ENCODE measurements at regions not wholly inside any gene's neighbourhood (a gene's known extent, or its start where the extent isn't known, plus 50 kb on each side); places are given as distances from the start of the nearest gene placed in this dataset.

- TF ChIP-seq CTCF (conservative IDR thresholded peaks at IDR 0.05; ENCODE audit: low read length) (no peak), EZH2phosphoT487 (IDR thresholded peaks at IDR 0.05; ENCODE audit: borderline replicate concordance) (no peak)
- Histone ChIP-seq H2AFZ (ENCODE audit: low read length) (no peak overlapping the region), H3K4me3 (ENCODE audit: low read length, poor library complexity, severe bottlenecking) (no peak overlapping the region), H3K79me2 (ENCODE audit: insufficient read depth, low read length) (no peaks in the 10 kb centered on the region), H3K9ac (ENCODE audit: low read depth, low read length, poor library complexity, severe bottlenecking) (no peak overlapping the region), H3F3A (ENCODE audit: low read depth) (no peaks in the 10 kb centered on the region), H3K9me3 (ENCODE audit: insufficient read depth, low read depth, low read length) (no peaks in the 10 kb centered on the region), H3K27me3 (ENCODE audit: insufficient read depth, low read length, poor library complexity, severe bottlenecking) (no peaks in the 10 kb centered on the region), H3K4me1 (ENCODE audit: insufficient read depth, low read length, poor library complexity, severe bottlenecking) (no peaks in the 10 kb centered on the region), H3K36me3 (ENCODE audit: insufficient read depth, low read length) (no peaks in the 10 kb centered on the region), H3K9me2 (replicated peaks; ENCODE audit: low read depth, low read length) (no peaks in the 10 kb centered on the region; the same call in 1 of the 2 replicates), H3K4me2 (ENCODE audit: low read depth, low read length, poor library complexity, severe bottlenecking) (no peak overlapping the region), H4K20me1 (ENCODE audit: insufficient read depth, low read length, poor library complexity, severe bottlenecking) (no peaks in the 10 kb centered on the region)
These were observed 1678.2 kb downstream of the ARAP2 start for GRCh38 chr4:34566091-34566490.

GRCh38 chr4:34572026-34572425 lies 1672.3 kb downstream of the ARAP2 start:
- no peaks in the 10 kb centered on the region for H3K4me1 ChIP-seq (ENCODE audit: insufficient read depth, low read length, poor library complexity, severe bottlenecking)

GRCh38 chr4:34615315-34615714 lies 1629.0 kb downstream of the ARAP2 start:
- Histone ChIP-seq H3K9me2 (replicated peaks; ENCODE audit: low read depth, low read length) (no peaks in the 10 kb centered on the region), H3K4me3 (ENCODE audit: low read length, poor library complexity, severe bottlenecking) (no peak overlapping the region), H4K20me1 (ENCODE audit: insufficient read depth, low read length, poor library complexity, severe bottlenecking) (no peaks in the 10 kb centered on the region), H3K9ac (ENCODE audit: low read depth, low read length, poor library complexity, severe bottlenecking) (no peak overlapping the region), H3K9me3 (ENCODE audit: insufficient read depth, low read depth, low read length) (no peaks in the 10 kb centered on the region), H3K4me2 (ENCODE audit: low read depth, low read length, poor library complexity, severe bottlenecking) (no peak overlapping the region), H3K36me3 (ENCODE audit: insufficient read depth, low read length) (no peaks in the 10 kb centered on the region), H3K79me2 (ENCODE audit: insufficient read depth, low read length) (no peaks in the 10 kb centered on the region), H3K4me1 (ENCODE audit: insufficient read depth, low read length, poor library complexity, severe bottlenecking) (no peaks in the 10 kb centered on the region), H3K27me3 (ENCODE audit: insufficient read depth, low read length, poor library complexity, severe bottlenecking) (no peaks in the 10 kb centered on the region), H3F3A (ENCODE audit: low read depth) (no peaks in the 10 kb centered on the region), H2AFZ (ENCODE audit: low read length) (no peak overlapping the region)
- TF ChIP-seq EZH2phosphoT487 (IDR thresholded peaks at IDR 0.05; ENCODE audit: borderline replicate concordance) (no peak), CTCF (conservative IDR thresholded peaks at IDR 0.05; ENCODE audit: low read length) (no peak)

More at GRCh38 chr4:34572026-34572425, 1672.3 kb downstream of the ARAP2 start:
- no peaks in the 10 kb centered on the region for H3K27me3 ChIP-seq (ENCODE audit: insufficient read depth, low read length, poor library complexity, severe bottlenecking)
- no peaks in the 10 kb centered on the region for H3K36me3 ChIP-seq (ENCODE audit: insufficient read depth, low read length)
- no peaks in the 10 kb centered on the region; the same call in 1 of the 2 replicates for H3K9me2 ChIP-seq (replicated peaks; ENCODE audit: low read depth, low read length)
- no peak overlapping the region for H3K4me3 ChIP-seq (ENCODE audit: low read length, poor library complexity, severe bottlenecking)
- no peak overlapping the region for H2AFZ ChIP-seq (ENCODE audit: low read length)
- TF ChIP-seq CTCF (conservative IDR thresholded peaks at IDR 0.05; ENCODE audit: low read length) (no peak), EZH2phosphoT487 (IDR thresholded peaks at IDR 0.05; ENCODE audit: borderline replicate concordance) (no peak)
- no peak overlapping the region for H3K4me2 ChIP-seq (ENCODE audit: low read depth, low read length, poor library complexity, severe bottlenecking)
- H3K9ac ChIP-seq (ENCODE audit: low read depth, low read length, poor library complexity, severe bottlenecking): no peak overlapping the region
- H3K79me2 ChIP-seq (ENCODE audit: insufficient read depth, low read length): no peaks in the 10 kb centered on the region
- H3K9me3 ChIP-seq (ENCODE audit: insufficient read depth, low read depth, low read length): no peaks in the 10 kb centered on the region
- no peaks in the 10 kb centered on the region for H4K20me1 ChIP-seq (ENCODE audit: insufficient read depth, low read length, poor library complexity, severe bottlenecking)
- no peaks in the 10 kb centered on the region for H3F3A ChIP-seq (ENCODE audit: low read depth)

Data from Loucy (cell line).